ENCODE measurements at regions not wholly inside any gene's neighbourhood (a gene's known extent, or its start where the extent isn't known, plus 50 kb on each side); places are given as distances from the start of the nearest gene placed in this dataset.

DNA sequence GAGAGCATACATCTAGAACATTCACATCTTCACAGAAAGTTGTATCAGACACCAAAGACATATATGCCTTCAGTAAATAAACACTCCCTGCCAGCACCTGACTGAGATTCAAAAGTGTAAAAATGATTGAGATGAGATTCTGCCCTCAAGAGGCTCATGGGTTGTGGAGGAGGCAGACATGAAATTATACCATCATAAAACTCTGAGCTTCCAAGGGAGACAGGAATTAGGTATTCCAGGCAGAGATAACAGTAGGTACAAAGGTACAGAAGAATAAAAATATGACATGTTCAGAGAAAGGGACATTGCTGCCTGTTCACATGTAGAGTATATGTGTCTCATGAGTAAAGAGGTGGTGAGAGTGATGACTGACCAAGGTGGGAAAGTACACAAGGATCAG is 322.3 kb downstream of the OSR1 start:
- no peak overlapping the region for H3K4me3 ChIP-seq (replicated peaks; ENCODE audit: insufficient read depth, low read length)
- no peaks in the 10 kb centered on the region for H3K27me3 ChIP-seq (ENCODE audit: insufficient read depth, poor library complexity, severe bottlenecking)
- H3K27ac ChIP-seq (replicated peaks) = no peak overlapping the region
- no peak for DNase-seq (ENCODE audit: low read depth in 1 of 2, low spot score in 1 of 2)
- no peak for TF ChIP-seq GABPA (IDR thresholded peaks at IDR 0.05; ENCODE audit: low read depth)
- no peak for TF ChIP-seq POLR2AphosphoS5 (IDR thresholded peaks at IDR 0.05; ENCODE audit: low read depth)

DNA sequence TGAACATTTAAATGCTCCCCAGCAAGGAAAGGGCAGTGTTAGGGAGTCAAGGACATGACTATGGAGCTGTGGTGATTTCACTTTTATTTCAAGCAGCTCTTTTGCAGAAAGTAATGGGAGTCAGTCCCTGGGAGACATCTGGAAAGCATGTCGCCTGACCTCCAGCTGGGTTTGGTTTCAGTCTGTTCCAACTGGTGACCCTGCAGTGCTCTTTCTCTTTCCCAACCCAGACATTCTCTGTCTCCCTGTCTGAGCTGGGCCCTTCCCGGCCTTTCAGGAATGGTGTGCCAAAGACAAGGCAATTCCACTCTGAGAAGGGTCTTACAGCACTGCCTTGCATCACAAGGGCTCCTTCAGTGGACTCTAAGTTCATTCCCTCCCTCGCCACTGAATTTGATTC is 323.2 kb downstream of the OSR1 start:
- no peak for DNase-seq (ENCODE audit: low read depth in 1 of 2, low spot score in 1 of 2)
- no peak overlapping the region for H3K27ac ChIP-seq (replicated peaks)
- TF ChIP-seq, protein P1, sequence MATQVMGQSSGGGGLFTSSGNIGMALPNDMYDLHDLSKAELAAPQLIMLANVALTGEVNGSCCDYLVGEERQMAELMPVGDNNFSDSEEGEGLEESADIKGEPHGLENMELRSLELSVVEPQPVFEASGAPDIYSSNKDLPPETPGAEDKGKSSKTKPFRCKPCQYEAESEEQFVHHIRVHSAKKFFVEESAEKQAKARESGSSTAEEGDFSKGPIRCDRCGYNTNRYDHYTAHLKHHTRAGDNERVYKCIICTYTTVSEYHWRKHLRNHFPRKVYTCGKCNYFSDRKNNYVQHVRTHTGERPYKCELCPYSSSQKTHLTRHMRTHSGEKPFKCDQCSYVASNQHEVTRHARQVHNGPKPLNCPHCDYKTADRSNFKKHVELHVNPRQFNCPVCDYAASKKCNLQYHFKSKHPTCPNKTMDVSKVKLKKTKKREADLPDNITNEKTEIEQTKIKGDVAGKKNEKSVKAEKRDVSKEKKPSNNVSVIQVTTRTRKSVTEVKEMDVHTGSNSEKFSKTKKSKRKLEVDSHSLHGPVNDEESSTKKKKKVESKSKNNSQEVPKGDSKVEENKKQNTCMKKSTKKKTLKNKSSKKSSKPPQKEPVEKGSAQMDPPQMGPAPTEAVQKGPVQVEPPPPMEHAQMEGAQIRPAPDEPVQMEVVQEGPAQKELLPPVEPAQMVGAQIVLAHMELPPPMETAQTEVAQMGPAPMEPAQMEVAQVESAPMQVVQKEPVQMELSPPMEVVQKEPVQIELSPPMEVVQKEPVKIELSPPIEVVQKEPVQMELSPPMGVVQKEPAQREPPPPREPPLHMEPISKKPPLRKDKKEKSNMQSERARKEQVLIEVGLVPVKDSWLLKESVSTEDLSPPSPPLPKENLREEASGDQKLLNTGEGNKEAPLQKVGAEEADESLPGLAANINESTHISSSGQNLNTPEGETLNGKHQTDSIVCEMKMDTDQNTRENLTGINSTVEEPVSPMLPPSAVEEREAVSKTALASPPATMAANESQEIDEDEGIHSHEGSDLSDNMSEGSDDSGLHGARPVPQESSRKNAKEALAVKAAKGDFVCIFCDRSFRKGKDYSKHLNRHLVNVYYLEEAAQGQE (IDR thresholded peaks at IDR 0.05; ENCODE audit: insufficient replicate concordance, low read depth) = no peak
- TF ChIP-seq, protein P2, sequence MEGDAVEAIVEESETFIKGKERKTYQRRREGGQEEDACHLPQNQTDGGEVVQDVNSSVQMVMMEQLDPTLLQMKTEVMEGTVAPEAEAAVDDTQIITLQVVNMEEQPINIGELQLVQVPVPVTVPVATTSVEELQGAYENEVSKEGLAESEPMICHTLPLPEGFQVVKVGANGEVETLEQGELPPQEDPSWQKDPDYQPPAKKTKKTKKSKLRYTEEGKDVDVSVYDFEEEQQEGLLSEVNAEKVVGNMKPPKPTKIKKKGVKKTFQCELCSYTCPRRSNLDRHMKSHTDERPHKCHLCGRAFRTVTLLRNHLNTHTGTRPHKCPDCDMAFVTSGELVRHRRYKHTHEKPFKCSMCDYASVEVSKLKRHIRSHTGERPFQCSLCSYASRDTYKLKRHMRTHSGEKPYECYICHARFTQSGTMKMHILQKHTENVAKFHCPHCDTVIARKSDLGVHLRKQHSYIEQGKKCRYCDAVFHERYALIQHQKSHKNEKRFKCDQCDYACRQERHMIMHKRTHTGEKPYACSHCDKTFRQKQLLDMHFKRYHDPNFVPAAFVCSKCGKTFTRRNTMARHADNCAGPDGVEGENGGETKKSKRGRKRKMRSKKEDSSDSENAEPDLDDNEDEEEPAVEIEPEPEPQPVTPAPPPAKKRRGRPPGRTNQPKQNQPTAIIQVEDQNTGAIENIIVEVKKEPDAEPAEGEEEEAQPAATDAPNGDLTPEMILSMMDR (IDR thresholded peaks at IDR 0.05; ENCODE audit: insufficient read depth, low read length) = no peak
- TF ChIP-seq POLR2AphosphoS5 (IDR thresholded peaks at IDR 0.05; ENCODE audit: low read depth) (no peak), GABPA (IDR thresholded peaks at IDR 0.05; ENCODE audit: low read depth) (no peak), SPI1 (IDR thresholded peaks at IDR 0.05; ENCODE audit: borderline replicate concordance, low read depth) (no peak)
- H3K4me3 ChIP-seq (replicated peaks; ENCODE audit: insufficient read depth, low read length) = no peak overlapping the region
- H3K27me3 ChIP-seq (ENCODE audit: insufficient read depth, poor library complexity, severe bottlenecking) = no peaks in the 10 kb centered on the region

DNA sequence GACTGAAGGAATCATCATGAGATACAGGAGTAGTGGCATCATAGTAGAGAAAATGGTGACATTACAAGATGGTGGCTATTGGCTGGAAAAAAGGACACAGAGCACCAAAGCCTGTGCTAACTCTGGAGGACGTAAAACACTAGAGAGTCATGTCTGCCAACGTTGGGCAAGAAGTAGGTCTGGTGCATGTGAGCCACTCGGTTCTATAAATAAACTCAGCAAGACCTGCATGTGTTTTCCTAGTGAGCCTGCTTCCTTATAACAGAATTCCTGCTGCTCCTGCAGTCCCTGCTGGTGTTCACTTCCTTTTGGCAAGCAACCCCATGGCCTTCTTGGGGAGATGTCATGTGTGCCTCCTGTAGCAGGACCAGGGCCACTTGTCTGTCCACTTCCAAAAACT is 325.2 kb downstream of the OSR1 start:
- no peaks in the 10 kb centered on the region for H3K27me3 ChIP-seq (ENCODE audit: insufficient read depth, poor library complexity, severe bottlenecking)
- H3K4me3 ChIP-seq (replicated peaks; ENCODE audit: insufficient read depth, low read length) = no peak overlapping the region
- no peak for DNase-seq (ENCODE audit: low read depth in 1 of 2, low spot score in 1 of 2)
- TF ChIP-seq POLR2AphosphoS5 (IDR thresholded peaks at IDR 0.05; ENCODE audit: low read depth) = no peak
- TF ChIP-seq, protein P1 (IDR thresholded peaks at IDR 0.05; ENCODE audit: insufficient replicate concordance, low read depth) = no peak
- TF ChIP-seq GABPA (IDR thresholded peaks at IDR 0.05; ENCODE audit: low read depth) = no peak
- TF ChIP-seq, protein P2 (IDR thresholded peaks at IDR 0.05; ENCODE audit: insufficient read depth, low read length) = no peak
- TF ChIP-seq SPI1 (IDR thresholded peaks at IDR 0.05; ENCODE audit: borderline replicate concordance, low read depth) = no peak
- H3K27ac ChIP-seq (replicated peaks) = no peak overlapping the region

DNA sequence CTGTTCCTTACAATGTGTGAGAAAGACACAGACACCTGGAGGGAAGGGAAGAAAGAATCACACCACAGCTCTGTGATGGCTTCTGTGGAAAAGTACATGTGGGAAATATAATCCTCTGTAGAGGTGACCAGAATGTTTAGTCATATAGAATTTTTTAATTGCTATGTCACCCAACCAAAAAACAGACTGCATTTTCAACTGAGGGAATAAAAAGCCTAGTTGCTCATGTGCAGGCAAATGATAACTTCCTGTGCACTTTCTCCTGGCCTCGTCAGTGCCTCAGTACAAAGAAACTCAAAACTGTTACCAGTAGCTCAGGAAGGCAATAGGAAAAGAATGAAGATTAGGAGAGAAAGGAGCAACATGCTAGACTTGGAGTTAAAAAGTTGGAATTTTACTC is 326.8 kb downstream of the OSR1 start:
- no peaks in the 10 kb centered on the region for H3K27me3 ChIP-seq (ENCODE audit: insufficient read depth, poor library complexity, severe bottlenecking)
- no peak for DNase-seq (ENCODE audit: low read depth in 1 of 2, low spot score in 1 of 2)
- no peak overlapping the region for H3K4me3 ChIP-seq (replicated peaks; ENCODE audit: insufficient read depth, low read length)
- H3K27ac ChIP-seq (replicated peaks) = no peak overlapping the region
- TF ChIP-seq GABPA (IDR thresholded peaks at IDR 0.05; ENCODE audit: low read depth) (no peak), POLR2AphosphoS5 (IDR thresholded peaks at IDR 0.05; ENCODE audit: low read depth) (no peak), SPI1 (IDR thresholded peaks at IDR 0.05; ENCODE audit: borderline replicate concordance, low read depth) (no peak)
- TF ChIP-seq, protein P1 (IDR thresholded peaks at IDR 0.05; ENCODE audit: insufficient replicate concordance, low read depth) = no peak
- TF ChIP-seq, protein P2 (IDR thresholded peaks at IDR 0.05; ENCODE audit: insufficient read depth, low read length) = no peak
